DOHH2 (cell line): ENCODE measurements at regions not wholly inside any gene's neighbourhood (a gene's known extent, or its start where the extent isn't known, plus 50 kb on each side); places are given as distances from the start of the nearest gene placed in this dataset.

ENCODE experiments used
- H3F3A ChIP-seq: fragments of 200-600 bp; sonication (generic), shearing (Covaris generic); 2 replicates; pipeline ENCODE4 v1.6.0; 2016; ENCODE audit warnings: antibody characterized with exemption, mild to moderate bottlenecking; ENCODE audit not compliant: control insufficient read depth, insufficient read depth
- H3K27ac ChIP-seq: fragments of 200-600 bp; sonication (generic); 2 replicates; pipeline ENCODE4 v1.5.1; 2014; ENCODE audit warnings: low read depth, mild to moderate bottlenecking, low read length, moderate library complexity
- H3K27me3 ChIP-seq: fragments of 200-600 bp; sonication (generic); 2 replicates; pipeline ENCODE4 v1.6.1; 2014; ENCODE audit warnings: mild to moderate bottlenecking, low read length, mixed read lengths; ENCODE audit not compliant: control insufficient read depth
- H3K36me3 ChIP-seq: fragments of 200-600 bp; sonication (generic); 2 replicates; pipeline ENCODE4 v1.6.1; 2014; ENCODE audit warnings: mild to moderate bottlenecking, low read length, moderate library complexity, mixed read lengths; ENCODE audit not compliant: control insufficient read depth
- H3K4me1 ChIP-seq: fragments of 200-600 bp; sonication (generic); 2 replicates; pipeline ENCODE4 v1.6.1; 2014; ENCODE audit warnings: mild to moderate bottlenecking, low read length, mixed read lengths; ENCODE audit not compliant: control insufficient read depth
- H3K4me2 ChIP-seq: fragments of 200-600 bp; sonication (generic); 2 replicates; pipeline ENCODE4 v1.6.0; 2014; ENCODE audit warnings: mild to moderate bottlenecking, low read length, moderate library complexity
- H3K4me3 ChIP-seq: fragments of 200-600 bp; sonication (generic); 2 replicates; pipeline ENCODE4 v1.5.1; 2014; ENCODE audit warnings: mild to moderate bottlenecking, low read length, mixed read lengths
- H3K79me2 ChIP-seq: fragments of 200-600 bp; sonication (generic); 2 replicates; pipeline ENCODE4 v1.6.1; 2014; ENCODE audit warnings: mild to moderate bottlenecking, low read length, mixed read lengths; ENCODE audit not compliant: control insufficient read depth
- H3K9me2 ChIP-seq: fragments of 200-600 bp; sonication (generic); replicated peaks from 2 replicates; pipeline ENCODE4 v1.6.1; 2014; ENCODE audit warnings: mild to moderate bottlenecking, low read length, mixed read lengths; ENCODE audit not compliant: control insufficient read depth
- H3K9me3 ChIP-seq: fragments of 200-600 bp; sonication (generic); 2 replicates; pipeline ENCODE4 v1.6.1; 2014; ENCODE audit warnings: antibody characterized with exemption, low read length, mixed read lengths; ENCODE audit not compliant: control insufficient read depth, insufficient read depth
- H4K20me1 ChIP-seq: fragments of 200-600 bp; sonication (generic); 2 replicates; pipeline ENCODE4 v1.6.0; 2014; ENCODE audit warnings: low read depth, mild to moderate bottlenecking, antibody characterized with exemption, low read length, moderate library complexity; ENCODE audit not compliant: control insufficient read depth, insufficient read depth
- EZH2phosphoT487 ChIP-seq: fragments of 200-600 bp; sonication (generic); IDR thresholded peaks from 2 replicates; pipeline ENCODE4 v1.6.1; 2017; ENCODE audit warnings: borderline replicate concordance, mild to moderate bottlenecking, antibody characterized with exemption, low read length, moderate library complexity, mixed read lengths
- TF ChIP-seq, protein P1 (sequence below): fragments of 200-600 bp; sonication (generic); IDR thresholded peaks from one replicate; pipeline ENCODE4 v1.5.1; 2014; ENCODE audit warnings: antibody characterized with exemption, mild to moderate bottlenecking, low read depth, low read length; ENCODE audit not compliant: poor library complexity, severe bottlenecking

DNA sequence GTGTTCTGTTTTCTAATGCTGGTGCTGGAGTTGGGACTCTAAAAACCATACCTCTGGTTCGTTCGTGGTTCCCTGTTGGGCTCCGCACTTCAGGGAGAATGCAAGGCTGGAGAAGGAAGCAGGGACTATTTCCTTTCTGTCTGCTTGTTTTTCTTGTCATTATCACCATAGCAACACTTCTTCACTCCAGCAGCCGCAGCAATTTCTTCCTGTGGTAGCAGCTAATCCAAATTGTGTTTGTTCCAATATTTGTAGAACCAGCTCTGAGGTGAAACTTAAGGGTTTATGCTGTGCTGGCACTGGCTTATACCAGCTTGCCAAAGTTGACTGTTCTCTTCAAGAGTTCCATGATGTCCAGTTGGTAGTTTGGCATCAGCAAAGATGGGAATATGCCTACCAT is 301.4 kb upstream of the SYT4 start:
- Histone ChIP-seq H3K9me2 (no peaks in the 10 kb centered on the region), H3K27ac (no peak overlapping the region), H3F3A (no peaks in the 10 kb centered on the region), H3K36me3 (no peaks in the 10 kb centered on the region), H4K20me1 (no peaks in the 10 kb centered on the region), H3K4me1 (no peaks in the 10 kb centered on the region), H3K9me3 (no peaks in the 10 kb centered on the region), H3K79me2 (no peaks in the 10 kb centered on the region), H3K4me3 (no peak overlapping the region), H3K4me2 (no peak overlapping the region), H3K27me3 (peaks cover 10% of the 10 kb centered on the region; the same call in 1 of the 2 replicates)
- TF ChIP-seq, protein P1, sequence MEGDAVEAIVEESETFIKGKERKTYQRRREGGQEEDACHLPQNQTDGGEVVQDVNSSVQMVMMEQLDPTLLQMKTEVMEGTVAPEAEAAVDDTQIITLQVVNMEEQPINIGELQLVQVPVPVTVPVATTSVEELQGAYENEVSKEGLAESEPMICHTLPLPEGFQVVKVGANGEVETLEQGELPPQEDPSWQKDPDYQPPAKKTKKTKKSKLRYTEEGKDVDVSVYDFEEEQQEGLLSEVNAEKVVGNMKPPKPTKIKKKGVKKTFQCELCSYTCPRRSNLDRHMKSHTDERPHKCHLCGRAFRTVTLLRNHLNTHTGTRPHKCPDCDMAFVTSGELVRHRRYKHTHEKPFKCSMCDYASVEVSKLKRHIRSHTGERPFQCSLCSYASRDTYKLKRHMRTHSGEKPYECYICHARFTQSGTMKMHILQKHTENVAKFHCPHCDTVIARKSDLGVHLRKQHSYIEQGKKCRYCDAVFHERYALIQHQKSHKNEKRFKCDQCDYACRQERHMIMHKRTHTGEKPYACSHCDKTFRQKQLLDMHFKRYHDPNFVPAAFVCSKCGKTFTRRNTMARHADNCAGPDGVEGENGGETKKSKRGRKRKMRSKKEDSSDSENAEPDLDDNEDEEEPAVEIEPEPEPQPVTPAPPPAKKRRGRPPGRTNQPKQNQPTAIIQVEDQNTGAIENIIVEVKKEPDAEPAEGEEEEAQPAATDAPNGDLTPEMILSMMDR: no peak
- TF ChIP-seq EZH2phosphoT487: no peak

DNA sequence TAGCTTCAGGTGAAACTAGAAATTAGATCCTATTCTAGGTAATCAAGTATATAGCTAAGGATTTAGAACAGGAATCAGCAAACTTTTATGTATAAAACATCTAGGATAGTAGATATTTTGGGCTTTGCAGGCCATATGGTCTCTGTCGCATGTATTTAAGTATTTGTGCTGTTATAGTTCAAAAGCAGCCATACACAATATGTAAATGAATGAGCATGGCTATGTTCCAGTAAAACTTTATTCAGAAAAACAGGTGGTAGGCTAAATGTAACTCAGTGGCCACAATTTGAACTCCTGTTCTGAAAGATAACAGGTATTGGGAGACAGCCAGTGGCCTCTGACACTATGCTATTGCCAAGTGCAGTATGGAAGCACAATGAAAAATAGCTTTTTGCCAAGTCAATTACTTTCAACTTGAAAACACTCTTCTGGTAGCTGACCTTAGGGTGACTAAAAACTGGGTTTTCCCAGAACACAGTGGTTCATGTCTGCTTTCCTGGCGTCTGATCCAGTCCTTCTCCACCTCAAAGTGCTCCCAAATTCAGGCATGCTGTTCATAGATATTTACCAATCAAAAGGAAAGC is 304.7 kb upstream of the SYT4 start:
- H3K79me2 ChIP-seq: no peaks in the 10 kb centered on the region
- H3K27me3 ChIP-seq: peaks cover 11% of the 10 kb centered on the region; the same call in 1 of the 2 replicates
- H3K4me2 ChIP-seq: no peak overlapping the region
- H3K4me3 ChIP-seq: no peak overlapping the region
- H3K9me3 ChIP-seq: no peaks in the 10 kb centered on the region
- no peaks in the 10 kb centered on the region for H3F3A ChIP-seq
- H3K27ac ChIP-seq: no peak overlapping the region
- H3K4me1 ChIP-seq: no peaks in the 10 kb centered on the region
- TF ChIP-seq EZH2phosphoT487: no peak
- TF ChIP-seq, protein P1: no peak
- no peaks in the 10 kb centered on the region for H3K9me2 ChIP-seq
- no peaks in the 10 kb centered on the region for H4K20me1 ChIP-seq
- no peaks in the 10 kb centered on the region for H3K36me3 ChIP-seq

DNA sequence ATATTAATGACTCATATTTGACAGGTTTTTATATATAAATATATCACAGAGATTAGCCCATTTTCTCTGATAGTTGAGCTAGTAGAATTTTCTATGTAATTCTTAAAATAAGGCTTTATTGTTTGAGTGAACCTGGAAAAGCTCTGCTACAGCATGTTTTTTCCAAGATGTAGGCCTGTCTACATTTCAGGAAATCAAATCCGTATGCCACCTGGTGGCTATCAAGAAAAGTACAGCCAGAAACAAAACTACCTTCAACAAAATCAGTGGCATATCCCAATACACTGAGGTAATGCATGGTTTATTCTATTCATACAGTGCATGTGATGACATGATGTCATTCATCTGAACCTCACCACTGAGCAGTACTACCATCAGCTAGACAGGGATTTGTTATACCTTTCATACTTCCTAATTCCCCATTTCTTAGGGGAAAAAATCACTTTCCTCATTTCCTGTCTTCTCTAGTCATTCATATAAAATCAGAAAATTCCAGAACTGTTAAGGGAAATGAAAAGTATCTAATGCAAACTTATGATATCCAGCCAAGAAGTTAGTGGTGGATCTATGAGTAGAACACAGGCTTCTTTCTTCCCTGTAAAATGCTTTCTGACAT is 310.4 kb upstream of the SYT4 start:
- no peak overlapping the region for H3K4me3 ChIP-seq
- H3K27ac ChIP-seq: no peak overlapping the region
- no peaks in the 10 kb centered on the region for H3K4me1 ChIP-seq
- no peaks in the 10 kb centered on the region for H3K9me2 ChIP-seq
- H3K9me3 ChIP-seq: no peaks in the 10 kb centered on the region
- TF ChIP-seq EZH2phosphoT487: no peak
- TF ChIP-seq, protein P1: peak; percentile 68
- no peak overlapping the region for H3K4me2 ChIP-seq
- H3K36me3 ChIP-seq: no peaks in the 10 kb centered on the region
- no peaks in the 10 kb centered on the region for H3F3A ChIP-seq
- peaks cover 8% of the 10 kb centered on the region; the same call in 1 of the 2 replicates for H3K27me3 ChIP-seq
- no peaks in the 10 kb centered on the region for H4K20me1 ChIP-seq
- H3K79me2 ChIP-seq: no peaks in the 10 kb centered on the region
